ENCODE measurements at regions not wholly inside any gene's neighbourhood (a gene's known extent, or its start where the extent isn't known, plus 50 kb on each side); places are given as distances from the start of the nearest gene placed in this dataset.

DNA sequence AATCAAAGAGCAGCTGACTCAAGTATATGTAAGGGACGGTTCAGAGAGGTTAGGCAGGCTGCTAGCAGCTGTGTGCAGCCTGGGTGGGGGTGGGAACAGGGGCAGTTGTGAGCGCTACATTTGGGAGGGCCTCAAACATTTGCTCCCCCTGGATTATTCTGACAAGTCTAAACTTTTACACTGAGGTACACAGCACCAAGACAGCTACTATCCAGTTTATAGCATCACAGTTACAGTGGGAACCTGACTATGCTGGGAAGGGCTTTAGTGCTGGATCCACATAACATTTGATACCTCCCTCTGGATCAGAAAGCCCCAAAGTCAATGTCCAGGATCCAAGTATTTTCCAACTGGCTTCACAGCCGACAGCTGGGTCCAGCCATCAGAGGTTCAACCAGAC, 55.8 kb upstream of the GIMD1 start:
- DNase-seq = no peak

DNA sequence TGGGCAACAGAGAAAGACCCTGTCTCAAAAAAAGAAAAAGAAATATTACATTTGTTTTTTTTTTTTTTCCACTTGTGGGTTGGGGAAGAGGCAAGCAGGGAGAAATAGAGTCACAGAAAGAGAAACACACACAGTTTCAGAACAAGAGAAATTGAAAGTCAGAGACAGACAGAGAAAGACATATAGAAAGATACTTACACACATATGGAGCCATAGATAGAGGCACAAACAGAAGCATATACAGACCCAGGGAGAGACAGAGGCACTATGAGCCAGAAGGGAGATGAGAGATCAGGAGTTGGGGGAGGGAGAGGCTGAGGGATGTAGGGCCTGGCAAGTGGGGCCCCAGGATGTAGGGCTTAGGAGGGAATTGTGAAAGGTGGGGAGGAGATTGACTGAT, 55.2 kb upstream of the GIMD1 start:
- no peak for DNase-seq

DNA sequence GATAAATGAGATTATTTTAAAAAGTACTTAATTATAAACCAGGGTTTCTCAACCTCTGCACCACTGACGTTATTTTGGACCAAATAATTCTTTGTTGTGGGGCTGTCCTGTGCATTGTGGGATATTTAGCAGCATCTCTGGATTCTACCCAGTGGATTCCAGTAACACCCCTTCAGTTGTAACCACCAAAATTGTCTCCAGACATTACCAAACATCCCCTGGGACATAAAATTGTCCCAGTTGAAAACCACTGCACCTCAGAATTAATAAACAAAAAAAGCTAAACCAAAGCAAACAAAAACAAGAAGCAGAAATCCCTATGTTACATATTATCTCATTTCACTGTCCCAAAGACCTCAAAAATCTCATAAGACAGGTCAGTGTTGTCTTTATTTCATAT, 54.2 kb upstream of the GIMD1 start:
- DNase-seq = no peak

GRCh38 chr4:106421441-106422296, 53.1 kb upstream of the GIMD1 start:
- DNase-seq = no peak

- DNase-seq = no peak
These were observed 49.9 kb upstream of the GIMD1 start for GRCh38 chr4:106418444-106418843.

Data from activated CD4-positive, alpha-beta T cell treated with anti-CD3 and anti-CD28 coated beads, Interleukin-2, amount 50 U/mL, for 48 hours (primary cell).